AG20443 (cell line): ENCODE measurements at regions not wholly inside any gene's neighbourhood (a gene's known extent, or its start where the extent isn't known, plus 50 kb on each side); places are given as distances from the start of the nearest gene placed in this dataset.

Experiments used
- DNase-seq: peaks from one replicate; pipeline ENCODE4 v3.0.0; 2012; ENCODE audit warnings: low spot score, mixed read lengths

DNA sequence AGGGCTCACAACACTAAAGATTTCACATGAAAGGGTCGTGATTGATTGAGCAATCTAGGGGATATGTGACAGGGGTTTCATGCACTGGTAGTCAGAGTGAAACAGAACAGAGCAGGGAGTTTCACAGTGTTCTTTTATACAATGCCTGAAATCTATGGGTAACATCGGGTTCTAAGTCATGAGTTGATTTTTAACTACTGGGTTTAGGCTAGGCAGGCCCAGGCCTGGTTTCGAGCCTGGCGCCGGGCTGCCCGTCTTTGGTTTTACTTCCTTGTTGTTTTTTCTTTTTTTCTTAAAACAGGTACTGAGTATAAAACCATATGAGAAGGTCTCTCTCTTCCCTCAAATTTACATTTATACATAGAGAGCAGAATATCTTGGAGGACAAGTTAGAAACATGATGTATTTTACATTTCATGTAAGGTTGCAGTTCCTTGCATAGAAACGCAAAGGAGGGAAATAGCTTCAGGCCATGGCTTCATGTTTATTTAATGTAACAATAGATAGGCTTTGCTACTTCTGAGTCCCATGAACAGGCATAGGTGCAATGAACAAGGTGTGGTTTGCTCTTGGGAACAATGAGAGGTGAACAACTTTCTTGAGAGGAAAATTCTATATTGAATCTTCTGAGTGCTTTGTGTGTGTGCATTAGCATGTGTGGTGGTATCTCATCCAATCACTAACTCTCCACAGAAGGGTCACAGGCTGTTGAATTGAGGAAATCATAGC, 128.9 kb upstream of the RXFP2 start:
- DNase-seq, result no peak

DNA sequence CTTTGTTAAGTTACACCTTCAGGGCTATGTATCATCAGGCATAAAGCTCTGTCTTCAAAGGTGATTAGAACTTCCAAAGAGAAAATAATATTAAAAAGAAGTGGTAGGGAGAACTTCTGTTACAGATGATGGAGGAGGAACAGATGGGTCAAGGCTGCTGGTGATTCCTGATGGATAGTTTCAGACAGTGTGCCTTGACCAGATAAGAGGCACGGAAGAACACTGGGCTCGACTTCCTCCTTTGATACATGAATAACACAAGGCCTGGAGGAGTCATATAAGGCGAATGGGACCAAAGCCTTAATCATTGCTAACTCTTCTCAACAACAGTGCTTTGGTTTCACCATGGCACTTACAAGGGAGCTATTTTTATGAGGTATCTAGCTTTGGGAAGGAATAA, 128.1 kb upstream of the RXFP2 start:
- DNase-seq, result no peak

GRCh38 chr13:31614073-31614472, 125.3 kb upstream of the RXFP2 start:
- DNase-seq, result no peak

DNA sequence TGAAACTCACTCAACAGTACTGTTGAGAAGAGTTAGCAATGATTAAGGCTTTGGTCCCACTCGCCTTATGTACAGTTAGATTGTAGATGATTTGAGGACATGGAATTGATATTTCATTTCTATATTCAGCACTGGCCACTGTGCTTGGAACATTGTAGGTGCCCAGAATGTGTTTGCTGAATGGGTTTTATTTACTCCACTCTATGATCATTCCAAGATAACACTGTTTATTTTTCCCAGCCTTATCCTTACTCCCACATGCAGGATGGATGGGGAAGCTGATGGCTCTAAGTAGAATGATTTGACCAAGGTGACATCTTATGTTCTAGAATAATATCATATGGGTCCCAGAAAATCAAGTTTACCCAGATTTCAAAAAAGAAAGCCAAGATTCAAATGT, 124.6 kb upstream of the RXFP2 start:
- DNase-seq, result no peak

GRCh38 chr13:31625115-31625514, 114.2 kb upstream of the RXFP2 start:
- no peak for DNase-seq

- DNase-seq, result no peak
Observed at GRCh38 chr13:31627097-31627845, 112.1 kb upstream of the RXFP2 start.

DNA sequence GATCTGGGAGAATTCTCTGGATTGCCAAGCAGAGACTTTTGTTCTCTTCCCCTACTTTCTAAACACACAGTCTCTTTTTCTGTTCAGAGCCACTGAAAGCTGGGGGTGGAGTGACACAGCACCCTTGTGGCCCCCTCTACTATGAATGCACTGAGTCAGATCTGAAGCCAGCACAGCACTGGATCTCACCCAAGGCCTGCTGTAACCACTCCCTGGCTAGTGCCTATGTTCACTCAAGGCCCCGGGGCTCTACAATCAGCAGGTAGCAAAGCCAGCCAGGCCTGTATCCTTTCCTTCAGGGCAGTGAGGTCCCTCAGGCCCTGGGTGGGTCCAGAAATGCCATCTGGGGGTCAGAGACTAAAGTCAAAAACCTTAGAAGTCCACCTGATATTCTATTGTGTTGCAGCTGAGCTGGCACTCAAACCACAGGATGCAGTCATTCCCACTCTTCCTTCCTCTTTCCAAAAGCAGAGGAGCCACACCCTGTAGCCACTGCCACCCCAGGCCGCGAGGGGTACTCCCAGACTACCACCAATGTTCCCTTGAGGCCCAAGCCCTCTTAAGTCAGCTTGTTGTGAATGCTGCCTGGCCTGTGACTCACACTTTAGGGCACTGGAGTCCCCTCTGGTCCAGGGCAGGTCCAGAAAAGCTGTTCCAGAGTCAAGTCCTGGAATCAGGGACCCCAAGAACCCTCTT, 110.1 kb upstream of the RXFP2 start:
- DNase-seq, result peak; percentile 18

DNA sequence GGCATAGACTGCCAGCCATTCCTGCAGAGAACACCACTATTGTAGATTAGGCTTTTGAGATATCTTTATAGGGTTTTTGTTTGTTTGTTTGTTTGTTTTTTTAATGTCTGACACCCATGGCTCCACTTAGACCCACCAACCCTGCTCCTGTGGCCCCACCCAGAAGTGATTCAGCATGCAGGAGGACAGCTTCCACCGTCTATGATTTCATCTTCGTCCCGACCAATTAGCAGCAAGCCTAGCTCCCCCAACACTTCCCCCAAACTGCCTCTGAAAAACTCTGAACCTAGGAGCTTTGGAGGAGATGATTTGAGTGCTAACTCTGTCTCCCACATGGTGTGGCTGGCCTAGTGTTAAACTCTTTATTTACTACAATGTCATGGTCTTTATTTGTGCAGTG, 108.3 kb upstream of the RXFP2 start:
- no peak for DNase-seq

GRCh38 chr13:31631746-31632145, 107.6 kb upstream of the RXFP2 start:
- DNase-seq, result no peak

GRCh38 chr13:31638577-31638976, 100.7 kb upstream of the RXFP2 start:
- DNase-seq, result peak; percentile 83

GRCh38 chr13:31639443-31640163, 99.7 kb upstream of the RXFP2 start:
- DNase-seq, result no peak

- no peak for DNase-seq
Observed at GRCh38 chr13:31649766-31650165, 89.6 kb upstream of the RXFP2 start.

GRCh38 chr13:31653730-31654129, 85.6 kb upstream of the RXFP2 start:
- DNase-seq, result no peak

DNA sequence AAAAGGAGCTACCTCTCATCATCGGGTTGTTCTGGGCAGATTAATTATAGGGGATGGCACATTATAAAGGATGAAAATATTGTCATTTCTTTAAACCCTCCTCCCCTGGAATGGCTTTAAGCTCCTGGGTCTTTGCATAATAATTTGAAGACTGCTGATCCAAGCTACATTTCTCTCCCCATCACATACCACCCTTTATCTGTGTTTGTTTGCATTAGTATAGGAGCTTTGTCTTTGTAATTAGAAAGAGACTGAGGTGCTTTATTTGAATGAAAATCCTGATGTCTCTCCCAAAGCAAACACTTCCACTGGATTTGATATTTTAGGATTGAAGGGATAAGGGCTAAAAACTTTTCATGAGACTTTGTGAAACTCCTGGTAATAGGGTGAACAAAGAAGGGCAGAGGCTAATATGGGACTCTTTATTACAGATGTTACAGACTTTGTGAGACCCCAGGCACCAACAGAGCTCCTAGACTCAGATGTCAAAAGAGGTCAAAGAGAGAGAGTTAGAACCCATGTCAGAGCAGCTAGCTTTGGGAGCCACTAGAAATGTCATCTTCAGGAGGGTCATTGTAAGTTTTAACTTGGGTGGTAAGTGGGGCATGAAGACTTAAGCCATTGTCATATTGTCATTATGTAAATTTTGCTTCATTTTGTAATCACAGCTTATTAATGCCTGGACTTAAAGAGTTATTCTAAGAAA, 75.3 kb upstream of the RXFP2 start:
- no peak for DNase-seq

GRCh38 chr13:31670831-31671617, 68.3 kb upstream of the RXFP2 start:
- no peak for DNase-seq

GRCh38 chr13:31674051-31674450, 65.3 kb upstream of the RXFP2 start:
- peak; percentile 44 for DNase-seq

DNA sequence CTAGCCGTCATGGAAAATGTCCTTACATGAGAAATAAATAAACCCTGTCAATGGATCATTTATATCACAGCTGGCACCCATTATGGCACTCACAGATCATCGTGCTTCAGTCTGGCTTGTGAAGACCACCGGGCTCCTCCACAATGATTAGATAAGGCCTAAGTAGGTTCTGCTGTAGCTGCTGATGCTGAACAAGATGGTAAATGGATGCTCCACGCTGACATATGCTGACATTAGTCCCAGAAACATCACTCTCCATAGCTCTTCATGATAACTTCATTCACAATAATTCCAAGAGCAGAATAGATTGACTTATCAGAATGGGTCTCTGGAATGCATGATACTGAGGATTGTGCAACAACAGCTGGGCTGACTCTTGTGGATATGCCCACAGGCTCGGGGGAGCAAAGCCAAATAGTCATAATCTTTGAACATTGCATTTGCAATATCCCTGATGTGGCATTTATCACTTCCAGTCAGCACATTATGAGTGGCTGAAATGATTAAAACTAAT, 63.8 kb upstream of the RXFP2 start:
- DNase-seq, result peak; percentile 23

- DNase-seq, result no peak
Observed at GRCh38 chr13:31681133-31681532, 58.2 kb upstream of the RXFP2 start.

GRCh38 chr13:31684466-31684865, 54.9 kb upstream of the RXFP2 start:
- DNase-seq, result no peak

DNA sequence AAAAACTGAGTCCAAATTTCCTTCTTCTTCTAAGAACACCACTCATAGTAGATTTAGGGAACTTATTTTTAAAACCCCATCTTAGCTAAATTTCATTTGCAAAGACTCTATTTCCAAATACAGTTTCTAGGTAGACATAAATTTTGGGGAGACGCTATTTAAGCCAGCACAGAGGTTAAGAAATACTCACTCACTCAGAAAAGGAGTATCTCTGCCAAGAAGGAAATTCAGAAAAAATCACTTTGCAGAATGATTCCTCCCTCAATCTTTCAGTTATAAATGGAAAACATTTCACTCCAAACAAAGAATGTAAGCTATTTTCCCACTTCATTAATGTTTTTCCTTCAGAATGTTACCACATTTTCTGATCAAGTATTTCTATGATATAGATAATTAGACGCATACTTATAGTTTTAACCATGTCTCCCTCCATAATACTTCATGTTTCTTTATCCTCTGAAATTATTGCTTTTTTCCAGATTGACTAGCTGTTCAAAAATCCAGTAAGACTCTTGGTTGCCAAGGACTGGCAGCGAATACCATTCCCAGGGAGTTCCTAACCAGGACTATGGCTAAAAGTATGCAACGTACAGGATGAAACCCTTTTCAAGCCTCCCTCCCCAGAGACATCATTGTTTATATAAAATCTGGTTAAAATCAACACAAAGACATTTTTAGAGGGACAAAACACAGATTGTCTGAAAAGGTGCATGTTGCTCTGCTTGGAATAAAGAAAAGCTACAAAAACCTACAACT, 52.5 kb upstream of the RXFP2 start:
- DNase-seq, result peak; percentile 49
